AG04449 (cell line): ENCODE measurements at regions not wholly inside any gene's neighbourhood (a gene's known extent, or its start where the extent isn't known, plus 50 kb on each side); places are given as distances from the start of the nearest gene placed in this dataset.

ENCODE experiments used
- CTCF ChIA-PET: fragments of 350-600 bp; formaldehyde crosslinking; extraction: SDS; loops from one replicate; lab custom pipeline; 2021; ENCODE audit warnings: antibody characterized with exemption; lab: Yijun Ruan, JAX
- POLR2A ChIA-PET: fragments of 400-600, 350-600 bp; formaldehyde crosslinking; extraction: SDS; loops from one replicate; lab custom pipeline; 2020; ENCODE audit warnings: antibody characterized with exemption, inconsistent platforms; lab: Yijun Ruan, JAX
- DNase-seq: peaks from one replicate; pipeline ENCODE4 v3.0.0-alpha.2; 2010; ENCODE audit warnings: low read depth, low spot score
- H3K4me3 ChIP-seq: 2 replicates; pipeline ENCODE4 v1.5.1; 2011; ENCODE audit warnings: low read depth, mild to moderate bottlenecking, control low read depth, low read length
- TF ChIP-seq, protein P1 (sequence below): IDR thresholded peaks from one replicate; pipeline ENCODE4 v1.5.1; 2011; ENCODE audit warnings: mild to moderate bottlenecking, moderate library complexity, low read length, control low read depth, inconsistent platforms; ENCODE audit not compliant: insufficient read depth; ENCODE audit errors: missing control alignments

- H3K4me3 ChIP-seq = no peak overlapping the region
- ChIA-PET CTCF (no interaction called here), POLR2A (no interaction called here)
- DNase-seq = no peak
- TF ChIP-seq, protein P1, sequence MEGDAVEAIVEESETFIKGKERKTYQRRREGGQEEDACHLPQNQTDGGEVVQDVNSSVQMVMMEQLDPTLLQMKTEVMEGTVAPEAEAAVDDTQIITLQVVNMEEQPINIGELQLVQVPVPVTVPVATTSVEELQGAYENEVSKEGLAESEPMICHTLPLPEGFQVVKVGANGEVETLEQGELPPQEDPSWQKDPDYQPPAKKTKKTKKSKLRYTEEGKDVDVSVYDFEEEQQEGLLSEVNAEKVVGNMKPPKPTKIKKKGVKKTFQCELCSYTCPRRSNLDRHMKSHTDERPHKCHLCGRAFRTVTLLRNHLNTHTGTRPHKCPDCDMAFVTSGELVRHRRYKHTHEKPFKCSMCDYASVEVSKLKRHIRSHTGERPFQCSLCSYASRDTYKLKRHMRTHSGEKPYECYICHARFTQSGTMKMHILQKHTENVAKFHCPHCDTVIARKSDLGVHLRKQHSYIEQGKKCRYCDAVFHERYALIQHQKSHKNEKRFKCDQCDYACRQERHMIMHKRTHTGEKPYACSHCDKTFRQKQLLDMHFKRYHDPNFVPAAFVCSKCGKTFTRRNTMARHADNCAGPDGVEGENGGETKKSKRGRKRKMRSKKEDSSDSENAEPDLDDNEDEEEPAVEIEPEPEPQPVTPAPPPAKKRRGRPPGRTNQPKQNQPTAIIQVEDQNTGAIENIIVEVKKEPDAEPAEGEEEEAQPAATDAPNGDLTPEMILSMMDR = no peak
Observed at GRCh38 chr13:111875915-111876314, 191.0 kb upstream of the SOX1 start.

DNA sequence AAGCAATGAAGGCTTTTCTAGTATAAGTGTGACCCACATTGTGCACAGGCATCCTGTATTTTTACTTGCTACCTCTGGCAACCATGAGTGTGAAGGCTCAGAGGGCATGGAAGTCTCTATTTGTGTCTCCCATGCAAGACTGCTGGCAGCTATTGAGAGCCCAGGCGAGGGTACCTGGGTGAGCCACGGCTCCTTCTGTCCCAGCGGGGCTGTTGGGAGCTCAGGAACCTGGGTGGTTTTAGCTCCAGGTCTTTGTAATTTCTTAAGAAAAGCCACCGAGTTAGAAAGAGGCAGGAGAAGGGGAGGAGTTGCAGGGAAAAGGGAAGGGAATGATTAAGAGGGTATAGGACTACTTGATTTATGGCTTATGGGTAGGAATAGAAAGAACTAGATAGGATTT is 190.4 kb upstream of the SOX1 start:
- DNase-seq = no peak
- TF ChIP-seq, protein P1 = no peak
- CTCF ChIA-PET = no interaction called here
- POLR2A ChIA-PET = no interaction called here
- no peak overlapping the region for H3K4me3 ChIP-seq

DNA sequence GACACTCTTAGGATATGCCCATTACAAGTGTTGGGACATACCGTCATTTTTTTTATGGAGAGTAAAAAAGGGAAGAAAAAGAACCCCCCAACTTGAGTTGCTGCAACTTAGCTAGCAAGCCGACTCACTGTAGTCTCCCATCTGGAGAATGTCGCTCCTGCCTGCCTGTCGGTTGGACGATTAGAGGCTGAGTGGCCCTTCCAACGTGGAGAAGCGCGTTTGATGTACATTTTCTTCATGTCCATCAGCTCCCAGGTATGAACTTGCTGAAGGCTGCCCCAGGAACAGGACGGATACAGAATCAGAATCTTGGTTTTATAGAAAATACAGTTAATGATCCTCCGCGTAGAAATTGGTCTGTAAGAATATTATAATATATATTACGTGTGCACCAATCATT is 189.0 kb upstream of the SOX1 start:
- ChIA-PET CTCF (no interaction called here), POLR2A (no interaction called here)
- DNase-seq = no peak
- TF ChIP-seq, protein P1 = no peak
- H3K4me3 ChIP-seq = no peak overlapping the region

GRCh38 chr13:111879719-111880118 is 187.2 kb upstream of the SOX1 start:
- DNase-seq = no peak
- CTCF ChIA-PET = no interaction called here

GRCh38 chr13:111880185-111880584 is 186.8 kb upstream of the SOX1 start:
- ChIA-PET CTCF (no interaction called here), POLR2A (no interaction called here)
- TF ChIP-seq, protein P1 = no peak
- DNase-seq = no peak
- H3K4me3 ChIP-seq = no peak overlapping the region

More at GRCh38 chr13:111879719-111880118, 187.2 kb upstream of the SOX1 start:
- no peak overlapping the region for H3K4me3 ChIP-seq
- POLR2A ChIA-PET = no interaction called here
- TF ChIP-seq, protein P1 = no peak

DNA sequence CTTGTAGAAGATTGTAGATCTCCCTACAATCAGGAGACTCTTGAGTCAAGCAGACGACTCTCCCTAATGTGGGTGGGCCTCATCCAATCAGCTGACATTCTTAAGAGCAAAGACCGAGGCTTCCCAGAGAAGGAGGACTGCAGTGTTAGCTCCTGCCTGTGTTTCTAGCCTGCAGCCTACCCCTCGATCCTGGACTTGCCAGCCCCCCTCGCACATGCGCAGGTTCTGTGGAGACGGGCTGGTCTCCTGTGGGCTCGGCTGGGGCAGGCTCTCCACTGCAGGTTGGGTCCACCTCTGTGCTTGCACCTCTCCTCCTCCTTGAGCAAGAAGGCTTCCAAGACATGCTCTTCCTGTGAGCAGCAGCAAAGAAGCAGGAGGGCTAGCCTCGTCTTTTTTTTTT is 185.2 kb upstream of the SOX1 start:
- POLR2A ChIA-PET = no interaction called here

More for the DNA sequence above, 185.2 kb upstream of the SOX1 start:
- H3K4me3 ChIP-seq = no peak overlapping the region
- TF ChIP-seq, protein P1 = no peak
- CTCF ChIA-PET = no interaction called here
- DNase-seq = no peak
